ENCODE measurements at regions not wholly inside any gene's neighbourhood (a gene's known extent, or its start where the extent isn't known, plus 50 kb on each side); places are given as distances from the start of the nearest gene placed in this dataset.

DNA sequence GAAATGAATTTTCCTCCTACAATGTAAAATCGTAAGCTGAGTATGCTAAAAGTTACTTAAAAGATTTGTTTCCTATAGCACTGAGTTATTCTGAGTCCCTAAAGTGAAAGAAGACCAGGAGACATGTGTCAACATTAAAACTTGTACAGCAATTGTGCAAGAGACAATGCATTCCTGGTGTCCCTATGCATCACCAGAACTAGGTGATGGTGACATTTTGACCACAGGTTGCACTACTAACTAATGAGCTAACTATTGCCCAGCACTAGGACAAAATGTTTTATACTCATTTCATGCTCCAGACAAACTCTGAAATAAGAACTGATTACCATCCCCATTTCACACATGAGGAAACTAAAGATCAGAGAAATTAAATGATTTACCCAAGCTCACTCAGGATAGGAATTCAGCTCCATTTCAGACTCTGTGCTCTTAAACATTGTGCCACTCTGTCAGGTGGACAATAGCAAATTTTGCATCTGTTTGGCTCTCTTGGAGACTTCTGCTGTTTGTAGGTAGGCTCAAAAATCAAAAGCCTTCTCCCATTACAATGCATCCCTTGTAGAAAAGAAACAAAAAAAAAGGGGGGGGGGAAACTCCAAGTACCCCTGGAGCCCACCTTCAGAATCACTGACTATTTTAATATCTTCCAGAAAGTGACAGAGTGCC is 269.2 kb downstream of the ACTL7B start:
- TF ChIP-seq, protein P1, sequence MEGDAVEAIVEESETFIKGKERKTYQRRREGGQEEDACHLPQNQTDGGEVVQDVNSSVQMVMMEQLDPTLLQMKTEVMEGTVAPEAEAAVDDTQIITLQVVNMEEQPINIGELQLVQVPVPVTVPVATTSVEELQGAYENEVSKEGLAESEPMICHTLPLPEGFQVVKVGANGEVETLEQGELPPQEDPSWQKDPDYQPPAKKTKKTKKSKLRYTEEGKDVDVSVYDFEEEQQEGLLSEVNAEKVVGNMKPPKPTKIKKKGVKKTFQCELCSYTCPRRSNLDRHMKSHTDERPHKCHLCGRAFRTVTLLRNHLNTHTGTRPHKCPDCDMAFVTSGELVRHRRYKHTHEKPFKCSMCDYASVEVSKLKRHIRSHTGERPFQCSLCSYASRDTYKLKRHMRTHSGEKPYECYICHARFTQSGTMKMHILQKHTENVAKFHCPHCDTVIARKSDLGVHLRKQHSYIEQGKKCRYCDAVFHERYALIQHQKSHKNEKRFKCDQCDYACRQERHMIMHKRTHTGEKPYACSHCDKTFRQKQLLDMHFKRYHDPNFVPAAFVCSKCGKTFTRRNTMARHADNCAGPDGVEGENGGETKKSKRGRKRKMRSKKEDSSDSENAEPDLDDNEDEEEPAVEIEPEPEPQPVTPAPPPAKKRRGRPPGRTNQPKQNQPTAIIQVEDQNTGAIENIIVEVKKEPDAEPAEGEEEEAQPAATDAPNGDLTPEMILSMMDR (IDR thresholded peaks at IDR 0.05; ENCODE audit: extremely low read depth in 1 of 2, insufficient read depth in 1 of 2, low read depth in 1 of 2, low read length in 2 of 2), result no peak
- TF ChIP-seq POLR2A (IDR thresholded peaks at IDR 0.05; ENCODE audit: low read depth, low read length), result no peak

Measured in endothelial cell of umbilical vein (primary cell).